ENCODE measurements at regions not wholly inside any gene's neighbourhood (a gene's known extent, or its start where the extent isn't known, plus 50 kb on each side); places are given as distances from the start of the nearest gene placed in this dataset.

- Histone ChIP-seq H3F3A (ENCODE audit: low read depth) (no peaks in the 10 kb centered on the region), H3K27me3 (ENCODE audit: insufficient read depth, low read length, poor library complexity, severe bottlenecking) (no peaks in the 10 kb centered on the region), H3K4me3 (ENCODE audit: low read length, poor library complexity, severe bottlenecking) (peak overlapping the region; percentile 29), H3K9me2 (replicated peaks; ENCODE audit: low read depth, low read length) (no peaks in the 10 kb centered on the region), H3K4me1 (ENCODE audit: insufficient read depth, low read length, poor library complexity, severe bottlenecking) (no peaks in the 10 kb centered on the region), H3K9ac (ENCODE audit: low read depth, low read length, poor library complexity, severe bottlenecking) (no peak overlapping the region), H3K9me3 (ENCODE audit: insufficient read depth, low read depth, low read length) (no peaks in the 10 kb centered on the region), H3K36me3 (ENCODE audit: insufficient read depth, low read length) (no peaks in the 10 kb centered on the region), H3K79me2 (ENCODE audit: insufficient read depth, low read length) (no peaks in the 10 kb centered on the region), H3K4me2 (ENCODE audit: low read depth, low read length, poor library complexity, severe bottlenecking) (no peak overlapping the region), H2AFZ (ENCODE audit: low read length) (no peak overlapping the region), H4K20me1 (ENCODE audit: insufficient read depth, low read length, poor library complexity, severe bottlenecking) (no peaks in the 10 kb centered on the region)
- TF ChIP-seq CTCF (conservative IDR thresholded peaks at IDR 0.05; ENCODE audit: low read length): no peak
- no peak for TF ChIP-seq EZH2phosphoT487 (IDR thresholded peaks at IDR 0.05; ENCODE audit: borderline replicate concordance)
Observed at GRCh38 chr21:25457411-25457810, 149.9 kb downstream of the MRPL39 start.

GRCh38 chr21:25456672-25457071 lies 150.6 kb downstream of the MRPL39 start:
- Histone ChIP-seq H3K4me2 (ENCODE audit: low read depth, low read length, poor library complexity, severe bottlenecking) (no peak overlapping the region), H3K9ac (ENCODE audit: low read depth, low read length, poor library complexity, severe bottlenecking) (no peak overlapping the region), H3K4me3 (ENCODE audit: low read length, poor library complexity, severe bottlenecking) (no peak overlapping the region), H3K9me2 (replicated peaks; ENCODE audit: low read depth, low read length) (no peaks in the 10 kb centered on the region), H2AFZ (ENCODE audit: low read length) (no peak overlapping the region), H3K4me1 (ENCODE audit: insufficient read depth, low read length, poor library complexity, severe bottlenecking) (no peaks in the 10 kb centered on the region), H3K79me2 (ENCODE audit: insufficient read depth, low read length) (no peaks in the 10 kb centered on the region), H3K36me3 (ENCODE audit: insufficient read depth, low read length) (no peaks in the 10 kb centered on the region), H3F3A (ENCODE audit: low read depth) (no peaks in the 10 kb centered on the region), H4K20me1 (ENCODE audit: insufficient read depth, low read length, poor library complexity, severe bottlenecking) (no peaks in the 10 kb centered on the region), H3K27me3 (ENCODE audit: insufficient read depth, low read length, poor library complexity, severe bottlenecking) (no peaks in the 10 kb centered on the region), H3K9me3 (ENCODE audit: insufficient read depth, low read depth, low read length) (no peaks in the 10 kb centered on the region)
- TF ChIP-seq CTCF (conservative IDR thresholded peaks at IDR 0.05; ENCODE audit: low read length) (no peak), EZH2phosphoT487 (IDR thresholded peaks at IDR 0.05; ENCODE audit: borderline replicate concordance) (no peak)

GRCh38 chr21:25453524-25453923 lies 153.8 kb downstream of the MRPL39 start:
- H3K27me3 ChIP-seq (ENCODE audit: insufficient read depth, low read length, poor library complexity, severe bottlenecking): no peaks in the 10 kb centered on the region
- no peaks in the 10 kb centered on the region for H3K4me1 ChIP-seq (ENCODE audit: insufficient read depth, low read length, poor library complexity, severe bottlenecking)
- H3K79me2 ChIP-seq (ENCODE audit: insufficient read depth, low read length): no peaks in the 10 kb centered on the region
- H3K4me3 ChIP-seq (ENCODE audit: low read length, poor library complexity, severe bottlenecking): no peak overlapping the region
- no peak overlapping the region for H3K9ac ChIP-seq (ENCODE audit: low read depth, low read length, poor library complexity, severe bottlenecking)
- H4K20me1 ChIP-seq (ENCODE audit: insufficient read depth, low read length, poor library complexity, severe bottlenecking): no peaks in the 10 kb centered on the region
- H3K9me2 ChIP-seq (replicated peaks; ENCODE audit: low read depth, low read length): no peaks in the 10 kb centered on the region
- no peak overlapping the region for H2AFZ ChIP-seq (ENCODE audit: low read length)
- TF ChIP-seq CTCF (conservative IDR thresholded peaks at IDR 0.05; ENCODE audit: low read length) (no peak), EZH2phosphoT487 (IDR thresholded peaks at IDR 0.05; ENCODE audit: borderline replicate concordance) (no peak)
- H3K4me2 ChIP-seq (ENCODE audit: low read depth, low read length, poor library complexity, severe bottlenecking): no peak overlapping the region
- H3K9me3 ChIP-seq (ENCODE audit: insufficient read depth, low read depth, low read length): no peaks in the 10 kb centered on the region
- H3K36me3 ChIP-seq (ENCODE audit: insufficient read depth, low read length): no peaks in the 10 kb centered on the region
- no peaks in the 10 kb centered on the region for H3F3A ChIP-seq (ENCODE audit: low read depth)

Data from Loucy (cell line).